ENCODE measurements at regions not wholly inside any gene's neighbourhood (a gene's known extent, or its start where the extent isn't known, plus 50 kb on each side); places are given as distances from the start of the nearest gene placed in this dataset.
"Not testable (repeated sequence)": the region's sequence is repeated elsewhere in the genome, so short reads cannot be mapped to it uniquely, and the experiment has no call there.

DNA sequence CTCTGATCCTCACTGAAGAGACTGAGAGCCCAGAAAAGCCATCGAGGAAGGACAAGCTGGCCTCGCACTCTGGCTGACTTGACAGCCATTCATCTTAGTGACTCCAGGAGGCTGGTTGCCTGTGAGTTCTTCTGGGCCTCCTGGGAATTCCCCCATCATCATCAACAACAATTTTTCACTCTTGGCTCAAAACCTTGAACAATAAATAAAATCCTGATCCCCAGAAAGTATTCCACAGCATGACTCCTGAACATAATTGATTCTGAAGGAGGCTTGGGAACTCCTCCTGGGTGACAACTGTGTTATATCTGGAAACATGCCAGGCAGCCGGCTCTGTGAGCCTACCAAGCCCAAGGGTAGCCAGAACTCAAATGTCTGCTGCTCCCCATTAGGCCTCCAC is 188.6 kb downstream of the SHQ1 start:
- DNase-seq = no peak

DNA sequence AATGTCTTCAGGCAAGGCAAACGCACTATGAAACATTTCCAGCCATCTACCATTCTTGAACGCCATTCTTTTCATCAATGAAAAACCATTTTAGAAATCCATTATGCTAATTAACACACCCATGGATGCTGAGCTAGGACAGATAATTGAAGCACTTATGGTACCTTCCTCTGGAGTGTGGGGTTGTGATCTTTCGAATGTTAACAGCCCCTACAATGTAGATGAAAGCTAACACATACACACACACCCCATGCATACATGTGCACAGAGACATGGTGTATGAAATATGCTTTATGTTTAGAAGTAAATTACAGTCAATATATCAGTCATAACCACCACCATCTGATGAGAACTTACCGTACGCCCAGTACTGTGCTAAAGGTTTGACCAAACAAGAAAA is 189.1 kb downstream of the SHQ1 start:
- no peak for DNase-seq

- no peak for DNase-seq
These were observed 189.7 kb downstream of the SHQ1 start for GRCh38 chr3:72658466-72659100.

DNA sequence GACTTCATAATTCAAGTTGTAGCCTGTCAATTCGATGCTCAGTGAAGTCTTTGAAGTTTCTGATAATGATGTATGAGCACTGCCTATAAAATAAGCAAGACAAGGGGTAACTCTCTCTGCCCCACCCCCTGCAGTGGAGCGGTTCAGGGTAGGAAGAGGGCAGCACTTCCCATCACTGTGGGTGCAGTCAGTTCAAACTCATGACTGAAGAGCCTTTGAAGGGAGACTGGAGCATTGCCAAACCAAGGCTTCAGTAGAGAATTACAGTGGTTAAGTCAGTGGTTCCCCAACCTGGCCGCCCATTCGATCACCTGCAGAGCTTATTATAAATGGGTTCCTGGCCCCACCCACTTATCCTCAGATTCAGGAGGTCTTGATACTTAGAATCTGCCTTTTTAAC is 190.6 kb downstream of the SHQ1 start:
- peak in 2 of 4 experiments; percentile 8 to 16 for DNase-seq

GRCh38 chr3:72655723-72656122 is 192.5 kb downstream of the SHQ1 start:
- no peak for DNase-seq

DNA sequence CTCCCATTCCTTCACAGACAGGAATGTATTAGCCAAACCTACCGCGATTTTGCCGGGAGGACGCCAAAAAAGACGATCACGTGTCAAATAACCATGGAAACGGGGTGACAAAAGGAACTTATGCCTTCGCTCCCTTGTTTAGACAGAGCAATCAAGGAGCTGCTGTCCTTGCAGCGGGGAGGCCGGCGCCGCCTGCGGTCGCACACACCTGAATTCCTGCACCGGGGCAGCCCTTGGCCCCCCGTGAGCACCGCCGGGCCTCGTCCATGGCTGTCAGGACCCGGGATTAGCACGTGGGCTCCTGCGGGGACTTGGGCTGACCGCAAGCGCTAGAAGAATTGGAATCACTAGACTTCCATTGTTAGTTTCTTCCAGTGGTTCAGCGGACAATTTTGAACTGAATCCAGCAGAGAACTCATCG is 193.1 kb downstream of the SHQ1 start:
- no peak for DNase-seq

DNA sequence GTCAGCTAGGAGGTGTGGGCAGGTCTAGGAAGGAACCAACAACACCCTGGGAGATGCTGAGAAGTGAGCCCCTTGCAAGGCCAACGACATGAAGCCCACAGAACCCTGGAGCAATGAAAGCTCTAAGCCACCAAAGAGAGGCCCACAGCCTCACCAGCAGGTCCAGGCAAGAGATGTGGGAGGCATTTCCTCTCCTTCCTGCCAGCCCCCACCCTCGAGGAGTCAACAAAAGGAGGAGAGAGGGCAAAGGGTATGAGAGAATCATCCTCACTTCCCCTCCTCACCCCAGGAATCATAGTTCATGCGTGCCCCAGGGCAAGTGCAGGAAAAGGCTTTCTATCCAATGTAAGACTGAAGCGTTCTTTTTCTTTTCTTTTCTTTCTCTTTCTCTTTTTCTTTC is 195.8 kb downstream of the SHQ1 start:
- DNase-seq = no peak

DNA sequence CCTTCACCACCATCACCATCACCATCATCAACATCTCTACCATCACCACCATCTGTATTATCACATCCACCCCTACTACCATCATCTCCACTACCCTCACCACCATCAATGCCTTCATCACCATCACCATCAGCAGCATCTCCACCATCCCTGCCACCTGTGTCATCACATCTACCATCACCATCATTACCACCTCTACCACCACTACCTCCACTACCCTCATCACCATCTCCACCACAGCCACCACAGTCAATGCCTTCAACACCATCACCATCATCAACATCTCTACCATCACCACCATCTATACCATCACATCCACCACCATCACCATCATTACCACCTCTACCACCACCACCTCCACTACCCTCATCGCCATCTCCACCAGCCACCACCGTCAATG is 196.7 kb downstream of the SHQ1 start:
- no peak for DNase-seq

- no peak for DNase-seq
These were observed 202.0 kb downstream of the SHQ1 start for GRCh38 chr3:72646263-72646662.

GRCh38 chr3:72643635-72644034 is 204.6 kb downstream of the SHQ1 start:
- DNase-seq = not testable (repeated sequence)

GRCh38 chr3:72641684-72642083 is 206.6 kb downstream of the SHQ1 start:
- DNase-seq = no peak

DNA sequence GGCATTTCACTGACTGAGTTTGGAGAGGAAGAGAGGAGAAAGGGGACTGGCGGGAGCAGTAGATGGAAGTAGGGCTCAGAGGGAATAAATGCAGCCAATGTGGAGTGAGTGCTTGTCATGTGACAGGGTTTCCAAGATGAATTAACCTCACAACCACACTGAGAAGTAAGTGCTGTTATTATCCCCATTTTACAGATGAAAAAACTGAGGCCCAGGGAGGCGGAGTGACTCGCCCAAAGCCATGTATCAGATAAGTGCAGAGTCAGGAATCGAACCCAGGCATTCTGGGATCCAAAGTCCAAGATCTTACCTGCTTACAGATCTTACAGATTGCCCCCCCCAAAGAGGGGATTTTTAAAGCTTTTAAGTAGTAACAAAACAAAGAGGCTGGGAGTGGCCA is 207.2 kb downstream of the SHQ1 start:
- DNase-seq = no peak

- DNase-seq = no peak
These were observed 211.2 kb downstream of the SHQ1 start for GRCh38 chr3:72636969-72637597.

DNA sequence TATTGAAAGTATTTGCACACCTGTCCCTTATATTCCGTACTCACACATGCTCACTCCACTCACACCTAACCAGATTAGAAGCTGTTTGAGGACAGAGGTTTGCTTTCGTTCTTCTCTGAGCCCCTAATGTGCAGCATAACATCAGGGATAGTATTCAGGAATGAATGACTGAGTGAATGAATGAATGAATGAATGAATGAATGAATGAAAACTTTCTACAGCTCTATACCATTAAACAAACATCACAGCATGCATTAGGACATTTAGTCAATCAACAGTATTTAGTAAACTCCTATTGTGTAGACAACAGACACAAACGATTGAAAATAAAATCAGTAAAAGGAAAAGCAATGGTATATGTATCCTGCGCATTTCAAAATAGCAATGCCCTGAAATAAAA is 212.7 kb downstream of the SHQ1 start:
- no peak for DNase-seq

- DNase-seq = no peak
These were observed 214.1 kb downstream of the SHQ1 start for GRCh38 chr3:72634128-72634527.

DNA sequence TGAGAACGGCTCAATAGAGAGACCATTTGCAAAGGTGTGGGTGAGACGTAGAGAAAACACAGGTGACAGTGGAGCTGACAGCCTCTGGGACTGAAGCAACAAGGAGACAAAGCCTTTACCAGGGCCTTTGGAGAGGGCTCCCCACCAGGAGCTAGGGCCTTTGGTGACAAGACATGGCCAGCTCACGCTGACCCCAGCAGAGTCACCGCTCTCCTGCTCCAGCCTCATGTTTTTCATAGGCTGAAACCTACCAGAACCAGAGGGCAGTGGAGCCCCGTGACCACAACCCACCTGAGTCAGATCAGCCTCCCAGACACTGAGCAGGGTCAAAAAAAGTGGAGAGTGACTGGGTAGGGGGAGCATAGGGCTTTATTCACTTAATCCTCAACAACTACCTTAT is 214.7 kb downstream of the SHQ1 start:
- DNase-seq = no peak

DNA sequence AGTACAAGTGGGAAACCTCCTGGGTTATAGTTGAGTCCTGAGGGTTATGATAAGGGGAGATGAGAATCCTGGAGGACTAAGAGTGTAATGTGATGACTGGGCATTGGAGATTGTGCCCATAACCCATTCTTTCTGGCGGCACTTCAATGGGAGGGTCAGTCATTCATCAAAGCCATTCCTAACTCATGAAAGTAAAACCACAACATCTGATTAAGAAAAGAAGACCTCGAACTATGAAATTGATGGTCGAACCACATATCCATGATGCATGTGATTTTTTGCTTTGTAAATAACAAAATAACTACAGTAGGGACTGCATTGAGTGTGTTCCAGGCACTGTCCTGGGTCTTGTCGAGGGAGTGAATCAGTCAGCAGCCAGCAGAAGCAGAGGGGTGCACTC is 215.1 kb downstream of the SHQ1 start:
- no peak for DNase-seq

GRCh38 chr3:72632129-72632528 is 216.1 kb downstream of the SHQ1 start:
- no peak for DNase-seq

DNA sequence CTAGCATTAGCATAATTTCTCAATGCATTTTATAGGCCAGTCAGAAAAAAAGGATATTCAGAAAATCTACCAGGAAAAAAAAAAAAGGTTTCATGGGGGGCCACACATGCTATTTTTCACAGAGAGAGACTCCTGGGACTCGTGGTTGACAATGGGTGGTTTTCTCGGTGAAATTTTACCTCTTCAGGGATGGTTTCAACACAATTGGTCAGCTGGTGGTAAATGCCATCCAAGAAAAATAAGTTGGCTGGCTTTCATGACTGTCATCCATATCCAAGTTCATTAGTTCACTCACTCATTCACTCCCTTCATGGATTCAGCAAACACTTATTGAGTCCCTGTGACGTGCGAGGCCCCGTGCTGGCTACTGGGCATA is 217.3 kb downstream of the SHQ1 start:
- no peak for DNase-seq

- no peak for DNase-seq
These were observed 217.8 kb downstream of the SHQ1 start for GRCh38 chr3:72630327-72630968.

DNA sequence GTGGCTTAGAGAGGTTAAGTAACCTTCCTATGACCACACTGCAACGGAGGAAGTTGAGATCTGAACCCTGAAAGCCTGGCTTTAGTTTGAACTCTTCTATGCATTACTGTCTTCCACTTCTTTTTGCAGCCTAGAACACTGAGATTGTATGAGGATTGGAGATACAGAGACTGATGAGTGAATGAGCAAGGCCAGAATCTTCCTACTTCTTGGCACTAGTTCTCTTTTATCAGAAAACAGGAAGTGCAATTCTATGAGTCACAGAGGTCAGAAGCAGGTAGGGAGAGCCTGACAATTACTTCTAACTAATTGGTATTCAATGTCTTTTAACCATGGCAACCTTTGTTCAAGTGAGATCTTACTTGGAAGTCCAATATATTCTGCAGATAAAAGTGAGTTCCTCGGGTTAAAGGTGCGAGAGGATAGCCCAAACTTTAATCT is 219.0 kb downstream of the SHQ1 start:
- no peak for DNase-seq

DNA sequence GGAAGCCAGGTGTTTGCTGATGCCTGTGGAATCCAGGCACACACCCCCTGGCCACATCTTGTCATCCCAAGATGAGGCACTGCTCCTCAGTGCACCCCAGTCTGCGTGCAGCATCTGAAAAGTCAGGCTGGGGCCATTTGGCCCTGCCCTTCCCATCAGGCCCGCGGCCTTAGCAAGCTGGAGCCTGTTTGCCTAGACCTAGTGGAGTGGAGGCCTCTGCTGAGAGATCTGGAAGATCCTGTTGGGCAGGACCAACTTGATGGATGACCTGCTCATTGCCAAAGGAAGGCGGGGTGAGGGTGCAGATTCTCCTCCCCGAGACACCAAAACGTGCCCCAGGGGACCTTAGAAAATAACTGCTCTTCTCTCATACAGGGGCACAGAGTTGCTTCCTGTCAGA is 220.2 kb downstream of the SHQ1 start:
- DNase-seq = no peak

DNA sequence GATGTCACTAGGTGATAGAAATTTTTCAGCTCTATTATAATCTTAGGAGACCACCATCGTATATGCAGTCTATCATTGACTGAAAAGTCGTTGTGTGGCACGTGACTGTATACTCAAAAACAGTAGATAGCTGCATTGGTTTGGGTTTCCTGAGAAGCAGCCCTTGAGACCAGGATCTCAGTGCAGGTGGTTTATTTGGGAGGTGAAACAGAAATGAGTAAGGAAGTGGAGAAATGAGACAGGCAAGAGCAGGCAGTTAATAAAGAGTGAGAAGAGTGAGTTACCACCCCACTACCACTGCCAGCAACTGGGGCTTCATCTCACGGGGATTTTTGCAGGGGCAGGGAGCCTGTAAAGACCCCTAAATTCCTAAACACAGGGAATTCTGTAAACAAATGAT is 221.0 kb downstream of the SHQ1 start:
- no peak for DNase-seq

DNA sequence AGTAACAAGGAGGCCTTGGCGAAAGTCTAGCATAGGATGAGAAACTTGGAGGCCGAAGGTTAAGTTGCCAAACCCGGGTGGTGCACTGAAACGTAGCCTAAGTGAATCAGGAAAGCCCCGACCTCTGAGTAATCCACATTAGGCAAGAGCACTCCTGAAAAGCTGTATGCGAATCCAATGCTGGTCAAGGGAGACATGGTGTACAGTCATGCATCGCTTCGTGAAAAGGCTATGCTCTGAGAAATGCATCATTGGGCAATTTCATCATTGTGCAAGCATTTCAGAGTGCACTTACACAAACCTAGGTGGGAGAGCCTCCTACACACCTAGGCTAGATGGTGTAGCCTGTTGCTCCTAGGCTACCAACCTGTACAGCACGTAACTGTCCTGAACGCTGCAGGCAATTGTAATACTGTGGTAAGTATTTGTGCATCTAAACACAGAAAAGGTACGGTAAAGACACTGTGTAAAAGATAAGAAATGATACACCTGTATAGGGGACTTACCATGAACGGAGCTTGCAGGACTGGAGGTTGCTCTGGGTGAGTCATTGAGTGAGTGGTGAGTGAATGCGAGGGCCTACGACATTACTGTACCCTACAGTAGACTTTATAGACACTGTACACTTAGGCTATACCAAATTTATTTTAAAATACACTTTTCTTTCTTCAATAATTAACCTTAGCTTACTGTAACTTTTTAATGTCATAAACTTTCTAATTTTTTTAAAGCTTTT is 222.5 kb downstream of the SHQ1 start:
- DNase-seq = no peak

All from activated CD4-positive, CD25-positive, alpha-beta regulatory T cell (primary cell).